Left lung (tissue), 4 donors: ENCODE measurements at regions not wholly inside any gene's neighbourhood (a gene's known extent, or its start where the extent isn't known, plus 50 kb on each side); places are given as distances from the start of the nearest gene placed in this dataset.

Experiments
- ATAC-seq: fragments of 200-7000 bp; cut with Tn5 transposase; one replicate; pipeline ENCODE4 v1.9.1; 2020; ENCODE audit warnings: moderate library complexity
- DNase-seq, 4 donors: peaks; one replicate each; pipeline ENCODE4 v3.0.0-alpha.2; 2013 to 2020
- H3K27ac ChIP-seq, 2 donors: fragments of 200-600 bp; sonication (generic) in 1 of 2; one replicate each; pipeline versions ENCODE4 v1.5.0 to v1.8.0; 2020 to 2021
- H3K27me3 ChIP-seq, 2 donors: fragments of 200-600 bp; sonication (generic) in 1 of 2; one replicate each; pipeline versions ENCODE4 v1.5.0 to v1.8.0; 2020 to 2021
- H3K36me3 ChIP-seq, 2 donors: fragments of 200-600 bp; sonication (generic) in 1 of 2; one replicate each; pipeline versions ENCODE4 v1.5.0 to v1.8.0; 2020 to 2021
- H3K4me1 ChIP-seq, 2 donors: fragments of 200-600 bp; one replicate each; pipeline ENCODE4 v1.8.0; 2021
- H3K4me3 ChIP-seq, 2 donors: fragments of 200-600 bp; sonication (generic) in 1 of 2; one replicate each; pipeline versions ENCODE4 v1.5.0 to v1.8.0; 2020 to 2021; ENCODE audit warnings: mild to moderate bottlenecking in 1 of 2
- H3K9me3 ChIP-seq, 2 donors: fragments of 200-600 bp; sonication (generic) in 1 of 2; one replicate each; pipeline versions ENCODE4 v1.5.0 to v1.8.0; 2020 to 2021
- intact Hi-C, 2 donors: fragments of 100-400 bp; cut with DNase I; formaldehyde crosslinking; loops; one replicate each; pipeline versions ENCODE4 v1.11.2 to v1.14.2; 2022
- TF ChIP-seq, protein P1 (sequence below), 2 donors: fragments of 200-600 bp; sonication (generic) in 1 of 2; IDR thresholded peaks; one replicate each; pipeline versions ENCODE4 v1.5.0 to v1.8.0; 2021; ENCODE audit warnings: antibody characterized with exemption in 2 of 2
- donor health status: DM: no; HTN: yes; CAD: no.
- donor health status: DM: no; HTN: no; CAD: no.

DNA sequence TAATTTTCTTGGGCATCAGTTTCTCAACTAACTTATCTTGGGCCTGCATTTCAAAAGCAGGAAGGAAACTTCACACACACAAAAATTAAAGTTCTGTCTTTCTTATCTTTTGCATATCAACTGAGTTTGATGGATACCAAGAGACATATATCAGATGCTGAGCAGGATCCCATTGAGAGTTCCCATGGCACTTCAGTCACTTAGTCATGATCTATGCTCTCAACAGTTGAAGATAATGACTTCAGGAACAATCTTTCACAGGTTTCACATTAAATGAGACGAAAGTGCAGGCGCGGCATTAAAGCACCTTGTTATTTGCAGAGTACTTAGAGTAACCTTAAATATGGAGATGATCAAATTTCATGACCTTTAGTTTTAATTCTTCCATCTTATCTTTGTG lies 2139.8 kb upstream of the CELF4 start:
- Histone ChIP-seq H3K9me3 (no peaks in the 10 kb centered on the region), H3K4me3 (no peak overlapping the region), H3K27ac (no peak overlapping the region), H3K4me1 (no peaks in the 10 kb centered on the region), H3K27me3 (no peaks in the 10 kb centered on the region), H3K36me3 (no peaks in the 10 kb centered on the region)
- no peak for DNase-seq
- intact Hi-C loops: no loop called here
- TF ChIP-seq, protein P1, sequence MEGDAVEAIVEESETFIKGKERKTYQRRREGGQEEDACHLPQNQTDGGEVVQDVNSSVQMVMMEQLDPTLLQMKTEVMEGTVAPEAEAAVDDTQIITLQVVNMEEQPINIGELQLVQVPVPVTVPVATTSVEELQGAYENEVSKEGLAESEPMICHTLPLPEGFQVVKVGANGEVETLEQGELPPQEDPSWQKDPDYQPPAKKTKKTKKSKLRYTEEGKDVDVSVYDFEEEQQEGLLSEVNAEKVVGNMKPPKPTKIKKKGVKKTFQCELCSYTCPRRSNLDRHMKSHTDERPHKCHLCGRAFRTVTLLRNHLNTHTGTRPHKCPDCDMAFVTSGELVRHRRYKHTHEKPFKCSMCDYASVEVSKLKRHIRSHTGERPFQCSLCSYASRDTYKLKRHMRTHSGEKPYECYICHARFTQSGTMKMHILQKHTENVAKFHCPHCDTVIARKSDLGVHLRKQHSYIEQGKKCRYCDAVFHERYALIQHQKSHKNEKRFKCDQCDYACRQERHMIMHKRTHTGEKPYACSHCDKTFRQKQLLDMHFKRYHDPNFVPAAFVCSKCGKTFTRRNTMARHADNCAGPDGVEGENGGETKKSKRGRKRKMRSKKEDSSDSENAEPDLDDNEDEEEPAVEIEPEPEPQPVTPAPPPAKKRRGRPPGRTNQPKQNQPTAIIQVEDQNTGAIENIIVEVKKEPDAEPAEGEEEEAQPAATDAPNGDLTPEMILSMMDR (IDR thresholded peaks at IDR 0.05): no peak
- ATAC-seq: no peak

DNA sequence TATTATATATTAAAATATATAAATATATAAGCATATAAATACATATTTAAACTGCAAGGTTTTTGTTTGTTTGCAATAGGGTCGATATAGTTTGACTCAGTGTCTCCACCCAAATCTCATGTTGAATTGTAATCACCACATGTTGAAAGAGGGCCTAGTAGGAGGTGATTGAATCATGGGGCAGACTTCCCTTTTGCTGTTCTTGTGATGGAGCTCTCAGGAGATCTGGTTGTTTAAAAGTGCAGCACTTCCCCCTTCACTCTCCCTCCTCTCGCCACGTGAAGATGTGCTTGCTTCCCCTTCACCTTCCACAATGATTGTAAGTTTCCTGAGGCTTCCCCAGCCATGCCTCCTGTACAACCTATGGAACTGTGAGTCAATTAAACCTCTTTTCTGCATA lies 2137.3 kb upstream of the CELF4 start:
- no peaks in the 10 kb centered on the region for H3K36me3 ChIP-seq
- no peak overlapping the region for H3K4me3 ChIP-seq
- ATAC-seq (no peak), DNase-seq (no peak)
- no peaks in the 10 kb centered on the region for H3K4me1 ChIP-seq
- no peak overlapping the region for H3K27ac ChIP-seq
- intact Hi-C loops: no loop called here
- no peaks in the 10 kb centered on the region for H3K27me3 ChIP-seq
- no peaks in the 10 kb centered on the region for H3K9me3 ChIP-seq
- TF ChIP-seq, protein P1 (IDR thresholded peaks at IDR 0.05): no peak

DNA sequence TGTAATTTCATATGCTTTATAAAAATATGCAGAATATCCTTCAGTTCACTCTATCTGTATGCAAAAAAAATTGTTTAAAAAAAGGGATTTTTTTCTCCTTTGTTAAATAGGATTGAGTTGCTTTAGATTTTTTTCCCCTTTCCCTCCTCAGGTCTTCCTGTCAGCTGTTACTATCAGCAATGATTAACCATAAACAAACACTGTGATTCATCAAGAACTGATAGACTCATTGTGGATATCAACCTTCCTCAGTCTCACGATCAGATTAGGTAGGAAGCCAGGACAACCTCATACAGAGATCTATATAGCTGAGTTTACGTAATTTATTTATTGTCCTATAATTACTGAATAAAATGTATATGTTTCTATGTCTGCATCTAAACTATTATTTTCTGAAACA lies 2136.2 kb upstream of the CELF4 start:
- Histone ChIP-seq H3K9me3 (no peaks in the 10 kb centered on the region), H3K27ac (no peak overlapping the region), H3K4me1 (no peaks in the 10 kb centered on the region), H3K36me3 (no peaks in the 10 kb centered on the region), H3K27me3 (no peaks in the 10 kb centered on the region), H3K4me3 (no peak overlapping the region)
- TF ChIP-seq, protein P1 (IDR thresholded peaks at IDR 0.05): no peak
- ATAC-seq: no peak
- no peak for DNase-seq
- intact Hi-C loops: no loop called here

DNA sequence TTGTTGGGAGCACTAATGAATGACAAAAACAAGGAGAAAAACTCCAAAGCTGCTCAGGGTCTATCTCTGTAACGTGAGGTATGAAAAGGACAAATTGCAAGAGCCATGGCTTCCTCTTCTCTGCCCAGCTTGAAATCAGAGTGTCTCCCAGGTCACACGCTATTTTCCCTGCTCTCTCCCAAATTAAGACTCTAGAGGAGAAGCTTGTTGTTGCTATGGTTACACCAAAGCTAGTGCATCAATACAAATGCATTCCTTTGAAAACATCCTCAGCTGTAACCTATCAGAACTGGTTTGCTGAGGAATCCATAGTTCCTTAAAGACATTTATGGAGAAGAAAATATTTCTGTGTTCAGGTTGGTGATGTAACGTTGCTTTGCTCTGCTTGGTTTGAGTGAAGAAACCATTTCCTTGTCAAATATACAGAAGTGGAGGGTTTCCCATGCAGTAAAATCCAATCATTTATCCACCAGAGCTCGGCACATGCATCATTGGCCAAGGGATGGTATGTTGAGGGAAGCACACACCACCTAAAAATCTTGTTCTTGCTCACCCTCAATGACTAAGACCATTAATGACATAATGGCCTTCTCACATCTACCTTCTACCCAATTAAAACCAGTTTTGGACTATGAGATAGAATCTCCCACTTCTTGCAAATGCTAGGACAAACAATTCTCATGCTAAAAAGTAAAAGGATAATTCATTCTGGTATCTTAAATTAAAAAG lies 2135.6 kb upstream of the CELF4 start:
- DNase-seq: peak in 1 of 4 donors; percentile 3
- H3K27ac ChIP-seq: no peak overlapping the region
- no peaks in the 10 kb centered on the region for H3K9me3 ChIP-seq
- H3K4me3 ChIP-seq: no peak overlapping the region
- no peaks in the 10 kb centered on the region for H3K4me1 ChIP-seq
- H3K27me3 ChIP-seq: no peaks in the 10 kb centered on the region
- no peaks in the 10 kb centered on the region for H3K36me3 ChIP-seq
- intact Hi-C loops: no loop called here
- no peak for ATAC-seq
- TF ChIP-seq, protein P1 (IDR thresholded peaks at IDR 0.05): no peak

DNA sequence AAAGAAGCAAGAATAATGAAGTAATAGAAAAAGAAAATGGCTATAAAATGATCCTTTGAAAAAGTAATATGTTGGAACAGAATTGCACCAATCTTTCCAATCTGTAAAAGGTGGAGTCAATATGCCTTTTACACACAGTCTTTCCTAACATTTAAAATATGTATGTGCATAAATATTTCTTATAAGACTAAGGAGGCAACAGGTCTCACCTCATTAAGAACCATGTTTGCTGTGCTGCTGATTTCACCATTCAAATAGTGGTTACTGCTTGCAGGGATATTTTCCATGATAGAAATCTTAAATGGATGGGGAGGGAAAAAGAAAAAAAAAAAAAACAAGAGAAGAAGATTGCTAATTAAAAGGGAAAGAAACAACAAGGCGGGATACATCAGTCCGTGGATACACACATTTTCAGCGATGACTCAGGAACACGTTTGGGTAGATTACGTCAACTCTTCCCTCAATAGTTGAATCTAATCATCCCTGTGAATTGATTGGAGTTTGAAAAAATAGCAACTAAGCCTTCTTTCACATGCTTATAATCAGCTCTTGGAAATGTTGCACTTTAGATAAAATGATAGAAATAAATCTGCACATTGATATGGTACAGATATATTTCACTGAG lies 2133.9 kb upstream of the CELF4 start:
- TF ChIP-seq, protein P1 (IDR thresholded peaks at IDR 0.05): no peak
- DNase-seq: peak in 2 of 4 donors; percentile 5 to 7
- no peaks in the 10 kb centered on the region for H3K36me3 ChIP-seq

More for the DNA sequence above, 2133.9 kb upstream of the CELF4 start:
- H3K9me3 ChIP-seq: no peaks in the 10 kb centered on the region
- no peaks in the 10 kb centered on the region for H3K27me3 ChIP-seq
- no peaks in the 10 kb centered on the region for H3K4me1 ChIP-seq
- intact Hi-C loops: no loop called here
- H3K4me3 ChIP-seq: no peak overlapping the region
- H3K27ac ChIP-seq: no peak overlapping the region
- ATAC-seq: no peak
